HepG2 (cell line): ENCODE measurements at regions not wholly inside any gene's neighbourhood (a gene's known extent, or its start where the extent isn't known, plus 50 kb on each side); places are given as distances from the start of the nearest gene placed in this dataset.
A peak's percentile ranks its signal among the peaks of the same experiment; 100 is the strongest.

Experiments used
- DMAP1 ChIP-seq: IDR thresholded peaks from 2 replicates; pipeline ENCODE4 v1.6.1; 2016
- ELF4 ChIP-seq: sonication (generic); formaldehyde crosslinking; IDR thresholded peaks from 2 replicates; pipeline ENCODE4 v1.5.0; 2020; ENCODE audit warnings: missing genetic modification reagents, mild to moderate bottlenecking, moderate library complexity, borderline replicate concordance
- HOXD1 ChIP-seq: sonication (generic); formaldehyde crosslinking; IDR thresholded peaks from 2 replicates; pipeline ENCODE4 v1.5.0; 2020; ENCODE audit warnings: missing genetic modification reagents
- NBN ChIP-seq: fragments of 450-650 bp; conservative IDR thresholded peaks from 2 replicates; pipeline ENCODE4 v1.6.1; 2017
- NFYC ChIP-seq: IDR thresholded peaks from 2 replicates; pipeline ENCODE4 v1.6.1; 2016; ENCODE audit warnings: missing genetic modification reagents, missing compliant biosample characterization
- POLR2AphosphoS5 ChIP-seq: IDR thresholded peaks from 2 replicates; pipeline ENCODE4 v1.6.1; 2012; ENCODE audit warnings: low read depth, low read length
- SNAI1 ChIP-seq: sonication (generic); formaldehyde crosslinking; IDR thresholded peaks from 2 replicates; pipeline ENCODE4 v1.5.0; 2020; ENCODE audit warnings: mild to moderate bottlenecking, missing genetic modification reagents, borderline replicate concordance
- TCF12 ChIP-seq, 2 experiments: fragments of 450-650 bp in 1 of 2; sonication (generic) in 1 of 2; formaldehyde crosslinking in 1 of 2; IDR thresholded peaks; 2 replicates each; pipeline versions ENCODE4 v1.6.1 to v1.8.0; 2017 to 2022; ENCODE audit warnings: antibody characterized with exemption in 1 of 2, mild to moderate bottlenecking in 1 of 2, missing genetic modification reagents in 1 of 2, moderate library complexity in 1 of 2
- TFDP2 ChIP-seq: sonication (generic); formaldehyde crosslinking; IDR thresholded peaks from 2 replicates; pipeline ENCODE4 v1.4.0; 2020; ENCODE audit warnings: missing genetic modification reagents
- ZBTB25 ChIP-seq: IDR thresholded peaks from 2 replicates; pipeline ENCODE4 v1.6.1; 2018; ENCODE audit warnings: missing genetic modification reagents
- ZKSCAN8 ChIP-seq: IDR thresholded peaks from 2 replicates; pipeline ENCODE4 v1.6.1; 2016; ENCODE audit warnings: borderline replicate concordance, missing genetic modification reagents, missing compliant biosample characterization
- ZNF205 ChIP-seq: IDR thresholded peaks from 2 replicates; pipeline ENCODE4 v1.6.1; 2018; ENCODE audit warnings: missing biosample characterization, missing genetic modification reagents
- ZNF329 ChIP-seq: sonication (generic); formaldehyde crosslinking; IDR thresholded peaks from 2 replicates; pipeline ENCODE4 v1.9.0; 2021; ENCODE audit warnings: low read depth, mild to moderate bottlenecking, missing genetic modification reagents
- ZNF451 ChIP-seq: sonication (generic); formaldehyde crosslinking; IDR thresholded peaks from 2 replicates; pipeline ENCODE4 v1.5.0; 2020; ENCODE audit warnings: mild to moderate bottlenecking, missing genetic modification reagents
- ZNF598 ChIP-seq: sonication (generic); formaldehyde crosslinking; IDR thresholded peaks from 2 replicates; pipeline ENCODE4 v1.5.1; 2020; ENCODE audit warnings: mild to moderate bottlenecking, missing genetic modification reagents, borderline replicate concordance
- ZNF7 ChIP-seq: IDR thresholded peaks from 2 replicates; pipeline ENCODE4 v1.6.1; 2016; ENCODE audit warnings: missing biosample characterization, missing genetic modification reagents
- TF ChIP-seq, protein P1 (sequence below): sonication (generic); formaldehyde crosslinking; IDR thresholded peaks from 2 replicates; pipeline ENCODE4 v1.4.0; 2020; ENCODE audit warnings: missing genetic modification reagents, mild to moderate bottlenecking, borderline replicate concordance
- TF ChIP-seq, protein P2 (sequence below): sonication (generic); formaldehyde crosslinking; IDR thresholded peaks from 2 replicates; pipeline ENCODE4 v1.5.1; 2020; ENCODE audit warnings: mild to moderate bottlenecking, missing genetic modification reagents, moderate library complexity
- TF ChIP-seq, protein P3 (sequence below): IDR thresholded peaks from 2 replicates; pipeline ENCODE4 v1.6.1; 2016; ENCODE audit warnings: low read depth, missing genetic modification reagents, missing compliant biosample characterization

DNA sequence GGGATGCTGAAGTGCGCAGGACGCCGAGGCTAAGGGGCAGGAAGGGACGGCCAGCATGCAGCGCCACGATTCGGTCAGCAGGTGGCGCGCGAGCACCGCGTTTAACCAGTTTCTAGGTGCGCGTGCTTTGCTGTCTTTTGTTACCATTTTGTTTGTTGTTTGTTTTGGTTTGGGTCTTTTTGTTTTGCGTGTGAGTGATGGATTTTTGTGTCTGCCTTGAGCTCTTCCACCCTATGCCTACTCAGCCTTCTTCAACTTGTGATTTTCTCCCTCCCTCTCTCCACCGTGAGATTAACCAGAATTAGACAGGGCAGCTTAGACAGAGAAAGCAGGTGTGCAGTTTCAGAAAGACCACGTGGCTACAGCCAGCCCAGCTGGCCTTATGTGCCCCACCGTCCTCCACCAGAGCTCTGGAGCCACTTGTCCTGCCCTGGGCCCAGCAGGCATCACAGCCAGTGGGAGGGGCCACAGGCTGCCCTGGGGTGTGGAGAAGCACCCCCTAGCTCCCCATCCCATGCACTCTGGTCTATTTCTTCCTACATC, 180.2 kb downstream of the RNF144A start (continued):
- TF ChIP-seq, protein P1, sequence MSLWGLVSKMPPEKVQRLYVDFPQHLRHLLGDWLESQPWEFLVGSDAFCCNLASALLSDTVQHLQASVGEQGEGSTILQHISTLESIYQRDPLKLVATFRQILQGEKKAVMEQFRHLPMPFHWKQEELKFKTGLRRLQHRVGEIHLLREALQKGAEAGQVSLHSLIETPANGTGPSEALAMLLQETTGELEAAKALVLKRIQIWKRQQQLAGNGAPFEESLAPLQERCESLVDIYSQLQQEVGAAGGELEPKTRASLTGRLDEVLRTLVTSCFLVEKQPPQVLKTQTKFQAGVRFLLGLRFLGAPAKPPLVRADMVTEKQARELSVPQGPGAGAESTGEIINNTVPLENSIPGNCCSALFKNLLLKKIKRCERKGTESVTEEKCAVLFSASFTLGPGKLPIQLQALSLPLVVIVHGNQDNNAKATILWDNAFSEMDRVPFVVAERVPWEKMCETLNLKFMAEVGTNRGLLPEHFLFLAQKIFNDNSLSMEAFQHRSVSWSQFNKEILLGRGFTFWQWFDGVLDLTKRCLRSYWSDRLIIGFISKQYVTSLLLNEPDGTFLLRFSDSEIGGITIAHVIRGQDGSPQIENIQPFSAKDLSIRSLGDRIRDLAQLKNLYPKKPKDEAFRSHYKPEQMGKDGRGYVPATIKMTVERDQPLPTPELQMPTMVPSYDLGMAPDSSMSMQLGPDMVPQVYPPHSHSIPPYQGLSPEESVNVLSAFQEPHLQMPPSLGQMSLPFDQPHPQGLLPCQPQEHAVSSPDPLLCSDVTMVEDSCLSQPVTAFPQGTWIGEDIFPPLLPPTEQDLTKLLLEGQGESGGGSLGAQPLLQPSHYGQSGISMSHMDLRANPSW (CRISPR knock-in tag), result no peak
- TF ChIP-seq, protein P2, sequence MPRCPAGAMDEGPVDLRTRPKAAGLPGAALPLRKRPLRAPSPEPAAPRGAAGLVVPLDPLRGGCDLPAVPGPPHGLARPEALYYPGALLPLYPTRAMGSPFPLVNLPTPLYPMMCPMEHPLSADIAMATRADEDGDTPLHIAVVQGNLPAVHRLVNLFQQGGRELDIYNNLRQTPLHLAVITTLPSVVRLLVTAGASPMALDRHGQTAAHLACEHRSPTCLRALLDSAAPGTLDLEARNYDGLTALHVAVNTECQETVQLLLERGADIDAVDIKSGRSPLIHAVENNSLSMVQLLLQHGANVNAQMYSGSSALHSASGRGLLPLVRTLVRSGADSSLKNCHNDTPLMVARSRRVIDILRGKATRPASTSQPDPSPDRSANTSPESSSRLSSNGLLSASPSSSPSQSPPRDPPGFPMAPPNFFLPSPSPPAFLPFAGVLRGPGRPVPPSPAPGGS (CRISPR knock-in tag), result 0 out of 2 replicates have a peak, but pooled peaks have one; percentile 51
- TF ChIP-seq NFYC (CRISPR knock-in tag) (no peak), ZBTB25 (CRISPR knock-in tag) (peak; percentile 29; the same call in 1 of the 2 replicates), TCF12 (IDR thresholded peaks at IDR 0.05) (no peak), TCF12 (CRISPR knock-in tag; IDR thresholded peaks at IDR 0.05) (0 out of 2 replicates have a peak, but pooled peaks have one; percentile 48), HOXD1 (CRISPR knock-in tag) (peak; percentile 39; the same call in 1 of the 2 replicates), ZKSCAN8 (CRISPR knock-in tag) (no peak), DMAP1 (CRISPR knock-in tag) (no peak), ZNF7 (CRISPR knock-in tag) (no peak), ZNF329 (no peak), SNAI1 (CRISPR knock-in tag) (no peak), ZNF205 (CRISPR knock-in tag) (no peak), NBN (no peak), ELF4 (CRISPR knock-in tag) (no peak), TFDP2 (CRISPR knock-in tag) (no peak), ZNF451 (CRISPR knock-in tag) (no peak), ZNF598 (CRISPR knock-in tag) (no peak), POLR2AphosphoS5 (no peak)
- TF ChIP-seq, protein P3, sequence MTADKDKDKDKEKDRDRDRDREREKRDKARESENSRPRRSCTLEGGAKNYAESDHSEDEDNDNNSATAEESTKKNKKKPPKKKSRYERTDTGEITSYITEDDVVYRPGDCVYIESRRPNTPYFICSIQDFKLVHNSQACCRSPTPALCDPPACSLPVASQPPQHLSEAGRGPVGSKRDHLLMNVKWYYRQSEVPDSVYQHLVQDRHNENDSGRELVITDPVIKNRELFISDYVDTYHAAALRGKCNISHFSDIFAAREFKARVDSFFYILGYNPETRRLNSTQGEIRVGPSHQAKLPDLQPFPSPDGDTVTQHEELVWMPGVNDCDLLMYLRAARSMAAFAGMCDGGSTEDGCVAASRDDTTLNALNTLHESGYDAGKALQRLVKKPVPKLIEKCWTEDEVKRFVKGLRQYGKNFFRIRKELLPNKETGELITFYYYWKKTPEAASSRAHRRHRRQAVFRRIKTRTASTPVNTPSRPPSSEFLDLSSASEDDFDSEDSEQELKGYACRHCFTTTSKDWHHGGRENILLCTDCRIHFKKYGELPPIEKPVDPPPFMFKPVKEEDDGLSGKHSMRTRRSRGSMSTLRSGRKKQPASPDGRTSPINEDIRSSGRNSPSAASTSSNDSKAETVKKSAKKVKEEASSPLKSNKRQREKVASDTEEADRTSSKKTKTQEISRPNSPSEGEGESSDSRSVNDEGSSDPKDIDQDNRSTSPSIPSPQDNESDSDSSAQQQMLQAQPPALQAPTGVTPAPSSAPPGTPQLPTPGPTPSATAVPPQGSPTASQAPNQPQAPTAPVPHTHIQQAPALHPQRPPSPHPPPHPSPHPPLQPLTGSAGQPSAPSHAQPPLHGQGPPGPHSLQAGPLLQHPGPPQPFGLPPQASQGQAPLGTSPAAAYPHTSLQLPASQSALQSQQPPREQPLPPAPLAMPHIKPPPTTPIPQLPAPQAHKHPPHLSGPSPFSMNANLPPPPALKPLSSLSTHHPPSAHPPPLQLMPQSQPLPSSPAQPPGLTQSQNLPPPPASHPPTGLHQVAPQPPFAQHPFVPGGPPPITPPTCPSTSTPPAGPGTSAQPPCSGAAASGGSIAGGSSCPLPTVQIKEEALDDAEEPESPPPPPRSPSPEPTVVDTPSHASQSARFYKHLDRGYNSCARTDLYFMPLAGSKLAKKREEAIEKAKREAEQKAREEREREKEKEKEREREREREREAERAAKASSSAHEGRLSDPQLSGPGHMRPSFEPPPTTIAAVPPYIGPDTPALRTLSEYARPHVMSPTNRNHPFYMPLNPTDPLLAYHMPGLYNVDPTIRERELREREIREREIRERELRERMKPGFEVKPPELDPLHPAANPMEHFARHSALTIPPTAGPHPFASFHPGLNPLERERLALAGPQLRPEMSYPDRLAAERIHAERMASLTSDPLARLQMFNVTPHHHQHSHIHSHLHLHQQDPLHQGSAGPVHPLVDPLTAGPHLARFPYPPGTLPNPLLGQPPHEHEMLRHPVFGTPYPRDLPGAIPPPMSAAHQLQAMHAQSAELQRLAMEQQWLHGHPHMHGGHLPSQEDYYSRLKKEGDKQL (CRISPR knock-in tag), result no peak
